SH-SY5Y (cell line): ENCODE measurements at regions not wholly inside any gene's neighbourhood (a gene's known extent, or its start where the extent isn't known, plus 50 kb on each side); places are given as distances from the start of the nearest gene placed in this dataset.

Source experiments
- GATA2 ChIP-seq: IDR thresholded peaks from 2 replicates; pipeline ENCODE4 v1.6.1; 2011; ENCODE audit warnings: mild to moderate bottlenecking, low read depth, low read length
- GATA3 ChIP-seq: IDR thresholded peaks from 2 replicates; pipeline ENCODE4 v1.6.1; 2011; ENCODE audit warnings: low read depth, mild to moderate bottlenecking, low read length, moderate library complexity

- TF ChIP-seq GATA2, result no peak
- TF ChIP-seq GATA3, result no peak
Measured at GRCh38 chr13:21228738-21229137, 52.3 kb downstream of the MRPL57 start.

DNA sequence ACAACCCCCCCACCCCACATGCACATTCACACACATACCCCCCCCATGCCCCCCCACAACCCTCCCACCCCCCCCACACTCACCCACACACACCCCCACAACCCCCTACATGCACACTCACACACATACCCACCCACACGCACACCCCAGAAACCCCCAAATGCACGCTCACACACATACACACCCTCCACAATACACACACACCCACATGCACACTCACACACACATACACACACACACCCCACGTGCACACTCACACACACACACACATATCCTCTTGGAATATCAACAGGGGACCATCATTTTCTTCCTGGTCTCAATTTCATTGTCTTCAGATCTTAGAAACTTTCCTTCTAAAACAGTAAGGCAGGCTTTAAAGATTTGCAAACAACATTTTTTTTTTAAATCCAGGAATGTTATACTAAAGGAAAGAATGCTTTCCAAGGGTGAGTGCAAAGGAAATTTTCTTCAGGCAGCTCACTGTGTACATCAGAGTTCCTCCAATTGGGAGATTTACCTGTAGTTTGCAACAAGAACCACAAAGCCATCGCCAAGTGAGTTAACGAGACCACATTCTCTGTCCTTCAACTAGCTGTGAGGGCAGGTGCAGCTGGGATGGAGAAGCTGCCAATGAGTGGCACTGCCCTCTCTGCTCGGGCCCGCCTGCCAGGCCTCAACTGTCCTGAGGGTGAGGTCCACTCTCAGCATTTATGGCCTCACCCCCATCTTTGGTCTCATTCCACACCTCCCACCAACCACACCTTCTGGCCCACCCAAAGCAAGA lies 53.0 kb downstream of the MRPL57 start:
- TF ChIP-seq GATA2 (no peak), GATA3 (no peak)

- TF ChIP-seq GATA3 (no peak), GATA2 (no peak)
Measured at GRCh38 chr13:21230516-21230915, 54.1 kb downstream of the MRPL57 start.

DNA sequence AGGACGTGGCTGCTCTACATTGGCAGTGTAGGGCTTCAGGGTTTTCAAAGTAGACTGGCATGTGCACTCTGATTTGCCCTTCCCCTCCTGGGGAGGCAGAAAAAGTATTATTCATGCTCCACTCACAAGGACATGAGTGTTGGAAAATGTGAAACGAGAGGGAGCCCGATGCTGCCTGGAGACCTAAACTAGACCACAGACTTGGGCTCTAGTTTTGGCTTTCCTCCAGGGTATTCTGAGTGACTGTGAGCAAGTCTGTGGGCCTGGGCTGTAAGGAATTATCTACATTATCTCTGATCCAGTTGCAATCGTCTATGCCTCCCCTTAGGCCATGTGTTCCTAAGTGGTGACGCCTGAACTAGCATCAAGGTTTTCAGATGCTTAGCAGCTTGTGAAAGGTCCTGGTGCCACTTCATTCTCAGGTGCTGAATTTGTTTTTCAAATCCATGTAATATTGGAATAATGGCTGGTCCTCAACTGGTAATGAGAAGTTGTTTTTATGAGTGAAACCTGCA lies 55.0 kb downstream of the MRPL57 start:
- TF ChIP-seq GATA2, result peak; percentile 25; the same call in 1 of the 2 replicates
- TF ChIP-seq GATA3, result no peak

GRCh38 chr13:21232196-21232595 lies 55.7 kb downstream of the MRPL57 start:
- no peak for TF ChIP-seq GATA2
- TF ChIP-seq GATA3, result no peak

DNA sequence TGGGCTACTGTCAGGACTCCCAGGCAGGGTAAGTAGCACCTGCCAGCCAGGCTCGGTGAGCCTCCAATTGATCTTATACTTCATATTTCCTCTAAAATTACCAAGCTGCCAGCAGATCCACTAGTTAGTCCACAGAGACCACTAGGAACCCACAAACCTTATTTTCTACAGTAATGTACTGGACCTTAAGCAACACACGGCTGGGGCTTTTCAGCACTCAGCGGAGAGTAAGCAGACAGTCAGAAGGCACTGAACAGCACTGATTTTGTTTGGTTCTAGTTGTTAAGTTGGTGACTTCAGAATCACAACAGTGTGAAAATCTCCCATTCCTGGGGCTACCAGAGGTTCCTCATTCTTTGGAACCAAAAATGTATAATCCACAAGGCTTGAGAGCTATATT lies 56.1 kb downstream of the MRPL57 start:
- TF ChIP-seq GATA2 (no peak), GATA3 (no peak)

GRCh38 chr13:21233086-21233485 lies 56.6 kb downstream of the MRPL57 start:
- TF ChIP-seq GATA3 (no peak), GATA2 (no peak)

- TF ChIP-seq GATA3 (no peak), GATA2 (no peak)
Measured at GRCh38 chr13:21234526-21234925, 58.1 kb downstream of the MRPL57 start.

DNA sequence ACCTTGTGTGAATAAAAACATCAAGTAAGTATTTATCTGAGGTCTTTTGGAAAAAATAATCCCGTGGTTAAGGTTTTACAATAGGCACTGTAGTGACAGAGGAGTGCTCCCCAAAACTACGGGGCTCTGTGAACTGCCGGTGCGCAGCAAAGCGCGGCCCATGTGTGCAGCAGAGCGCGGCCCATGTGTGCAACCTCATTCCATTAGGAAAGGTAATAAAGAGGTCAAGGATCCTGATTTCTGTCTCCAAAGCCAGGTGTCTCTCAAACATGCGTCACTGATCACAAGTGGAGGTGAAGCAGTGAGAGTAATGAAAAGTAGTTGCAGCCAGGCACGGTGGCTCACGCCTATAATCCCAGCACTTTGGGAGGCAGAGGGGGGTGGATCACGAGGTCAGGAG lies 58.7 kb downstream of the MRPL57 start:
- TF ChIP-seq GATA3, result no peak
- no peak for TF ChIP-seq GATA2

DNA sequence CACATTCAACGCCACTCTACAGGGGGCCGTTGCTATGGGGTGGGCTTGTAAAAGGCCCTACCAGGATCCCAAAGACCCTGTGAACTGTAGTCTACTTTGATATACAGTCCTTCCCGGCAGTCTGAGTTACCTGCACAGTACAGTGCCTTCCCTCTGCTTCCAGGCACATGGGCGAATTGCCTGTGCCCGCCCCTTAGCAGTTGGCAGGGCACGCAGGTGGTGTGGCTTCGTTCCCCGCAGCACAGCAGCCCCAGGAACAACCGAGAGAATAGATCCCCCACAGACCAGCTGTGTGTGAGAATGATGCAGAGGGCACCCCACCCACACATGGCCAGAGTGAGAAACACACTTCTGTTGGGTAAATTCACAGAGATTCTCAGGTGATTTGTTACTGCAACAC lies 60.6 kb downstream of the MRPL57 start:
- no peak for TF ChIP-seq GATA3
- TF ChIP-seq GATA2, result no peak

DNA sequence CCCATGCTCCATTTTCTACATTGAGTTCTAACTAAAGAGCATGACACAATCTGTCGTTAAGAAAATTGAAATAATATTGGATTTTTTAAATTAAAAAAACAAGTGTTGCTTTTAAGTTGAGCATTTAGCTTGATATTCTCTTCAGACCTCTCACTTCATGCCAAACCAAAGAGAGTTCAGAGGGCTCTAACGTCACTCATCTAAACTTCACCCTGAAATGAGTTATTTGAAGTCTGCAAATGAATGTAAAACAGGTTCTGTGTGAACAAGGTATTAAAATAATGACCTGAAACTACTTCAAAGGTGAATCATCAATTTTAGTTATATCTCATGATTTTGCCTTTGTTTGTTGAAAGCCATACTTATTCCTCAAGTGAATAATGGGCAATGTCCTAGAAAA lies 61.8 kb downstream of the MRPL57 start:
- no peak for TF ChIP-seq GATA3
- TF ChIP-seq GATA2, result no peak

GRCh38 chr13:21240586-21240985 lies 64.1 kb downstream of the MRPL57 start:
- TF ChIP-seq GATA3 (no peak), GATA2 (no peak)

DNA sequence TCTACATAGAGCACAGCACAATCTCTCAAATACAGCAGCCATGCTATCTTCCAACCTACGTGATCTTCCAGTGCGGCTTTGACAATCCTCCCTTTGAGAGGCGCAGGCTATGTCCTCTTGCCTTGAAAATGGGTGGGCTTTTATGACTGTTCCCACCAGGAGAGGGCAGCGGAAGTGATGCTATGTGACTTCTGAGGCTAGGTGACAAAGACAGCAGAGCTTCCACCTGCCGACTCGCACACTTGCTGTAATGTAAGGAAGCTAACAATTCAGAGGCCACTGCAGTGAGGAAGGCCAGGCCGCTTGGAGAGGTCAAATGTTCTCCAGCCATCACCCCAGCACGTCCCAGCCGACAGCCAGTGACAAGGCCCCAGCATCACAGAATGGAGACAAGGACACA lies 65.8 kb downstream of the MRPL57 start:
- TF ChIP-seq GATA2, result no peak
- TF ChIP-seq GATA3, result no peak

DNA sequence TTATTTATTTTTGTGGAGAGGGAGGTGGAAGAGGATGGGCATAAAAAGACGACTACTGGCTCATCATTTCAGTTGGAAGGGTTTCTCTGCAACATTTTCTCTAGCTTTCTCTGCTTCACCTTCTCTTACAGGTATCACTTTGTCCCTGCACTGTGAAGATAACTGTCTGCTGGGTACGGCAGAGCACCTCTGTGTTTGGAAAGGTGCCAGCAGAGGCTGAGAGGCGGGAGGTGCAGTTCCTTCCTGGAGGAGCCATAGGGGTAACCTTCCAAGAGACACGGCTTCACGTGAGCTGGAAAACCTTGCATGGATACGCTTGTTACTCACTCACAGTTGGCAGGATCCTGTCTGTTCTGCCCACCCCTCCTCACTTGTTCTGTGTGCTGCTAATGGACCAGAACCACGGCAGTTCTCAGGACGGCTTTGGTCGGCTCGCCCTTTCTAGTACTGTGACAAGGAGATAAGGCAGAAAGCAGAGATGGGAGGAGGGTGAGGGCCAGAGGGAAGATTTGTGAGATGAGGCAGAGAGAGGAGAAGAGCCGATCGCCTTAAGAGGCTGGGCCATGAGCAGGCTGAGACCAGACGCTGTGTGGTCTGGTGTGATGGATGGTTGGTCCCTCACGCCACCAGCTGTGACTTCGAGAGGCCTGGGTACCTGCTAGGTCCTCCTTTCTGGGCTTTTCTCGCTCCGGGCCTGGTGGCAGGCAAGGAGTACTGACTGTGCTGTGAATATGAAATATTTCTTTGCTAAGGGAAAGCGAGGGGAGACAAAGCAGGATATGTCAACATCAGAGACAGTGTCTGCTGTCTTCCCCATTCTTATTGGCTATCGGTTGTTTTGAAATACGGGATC lies 66.8 kb downstream of the MRPL57 start:
- TF ChIP-seq GATA2 (no peak), GATA3 (no peak)

DNA sequence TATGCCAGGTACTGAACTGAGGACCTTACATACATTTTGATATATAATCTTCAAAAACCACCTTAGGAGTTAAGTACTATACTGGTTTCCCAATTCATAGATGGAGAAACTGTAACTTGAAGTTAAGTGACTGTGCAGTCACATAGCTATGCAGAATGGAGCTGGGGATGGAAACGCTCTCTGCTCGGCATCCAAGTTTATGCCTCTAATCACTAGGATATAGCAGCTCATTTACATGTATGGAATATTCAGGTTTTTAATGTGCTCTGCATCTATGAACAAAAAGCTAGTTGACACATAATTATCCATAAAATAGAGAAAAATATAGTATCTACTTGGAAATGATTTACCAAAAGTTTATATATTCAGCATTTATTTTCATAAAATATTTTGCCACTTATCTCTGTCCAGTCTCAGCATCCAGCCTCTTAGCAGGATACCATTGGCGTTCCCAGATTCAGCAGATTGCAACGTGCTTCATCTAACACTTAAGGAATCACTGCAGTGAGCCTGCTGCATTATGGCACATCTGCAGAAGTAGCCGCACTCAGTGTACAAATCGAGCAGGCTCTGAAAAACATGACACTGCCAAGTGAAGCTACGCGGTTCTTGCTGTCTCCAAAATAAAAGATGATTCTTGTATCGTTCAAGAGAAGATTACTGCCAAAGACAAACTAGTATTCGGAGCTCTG lies 70.4 kb downstream of the MRPL57 start:
- no peak for TF ChIP-seq GATA2
- TF ChIP-seq GATA3, result no peak
